ENCODE measurements at regions not wholly inside any gene's neighbourhood (a gene's known extent, or its start where the extent isn't known, plus 50 kb on each side); places are given as distances from the start of the nearest gene placed in this dataset.
"Not testable (repeated sequence)": the region's sequence is repeated elsewhere in the genome, so short reads cannot be mapped to it uniquely, and the experiment has no call there.

- TF ChIP-seq, protein P1, sequence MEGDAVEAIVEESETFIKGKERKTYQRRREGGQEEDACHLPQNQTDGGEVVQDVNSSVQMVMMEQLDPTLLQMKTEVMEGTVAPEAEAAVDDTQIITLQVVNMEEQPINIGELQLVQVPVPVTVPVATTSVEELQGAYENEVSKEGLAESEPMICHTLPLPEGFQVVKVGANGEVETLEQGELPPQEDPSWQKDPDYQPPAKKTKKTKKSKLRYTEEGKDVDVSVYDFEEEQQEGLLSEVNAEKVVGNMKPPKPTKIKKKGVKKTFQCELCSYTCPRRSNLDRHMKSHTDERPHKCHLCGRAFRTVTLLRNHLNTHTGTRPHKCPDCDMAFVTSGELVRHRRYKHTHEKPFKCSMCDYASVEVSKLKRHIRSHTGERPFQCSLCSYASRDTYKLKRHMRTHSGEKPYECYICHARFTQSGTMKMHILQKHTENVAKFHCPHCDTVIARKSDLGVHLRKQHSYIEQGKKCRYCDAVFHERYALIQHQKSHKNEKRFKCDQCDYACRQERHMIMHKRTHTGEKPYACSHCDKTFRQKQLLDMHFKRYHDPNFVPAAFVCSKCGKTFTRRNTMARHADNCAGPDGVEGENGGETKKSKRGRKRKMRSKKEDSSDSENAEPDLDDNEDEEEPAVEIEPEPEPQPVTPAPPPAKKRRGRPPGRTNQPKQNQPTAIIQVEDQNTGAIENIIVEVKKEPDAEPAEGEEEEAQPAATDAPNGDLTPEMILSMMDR (IDR thresholded peaks at IDR 0.05): not testable (repeated sequence)
- not testable (repeated sequence) for TF ChIP-seq POLR2AphosphoS5 (IDR thresholded peaks at IDR 0.05; ENCODE audit: low read depth, low read length)
These were observed 182.4 kb downstream of the PRELID2 start for GRCh38 chr5:145652700-145653099.
